ENCODE measurements at regions not wholly inside any gene's neighbourhood (a gene's known extent, or its start where the extent isn't known, plus 50 kb on each side); places are given as distances from the start of the nearest gene placed in this dataset.

- no peak for DNase-seq
These were observed 878.1 kb downstream of the CENPC start for GRCh38 chr4:66667249-66667648.

DNA sequence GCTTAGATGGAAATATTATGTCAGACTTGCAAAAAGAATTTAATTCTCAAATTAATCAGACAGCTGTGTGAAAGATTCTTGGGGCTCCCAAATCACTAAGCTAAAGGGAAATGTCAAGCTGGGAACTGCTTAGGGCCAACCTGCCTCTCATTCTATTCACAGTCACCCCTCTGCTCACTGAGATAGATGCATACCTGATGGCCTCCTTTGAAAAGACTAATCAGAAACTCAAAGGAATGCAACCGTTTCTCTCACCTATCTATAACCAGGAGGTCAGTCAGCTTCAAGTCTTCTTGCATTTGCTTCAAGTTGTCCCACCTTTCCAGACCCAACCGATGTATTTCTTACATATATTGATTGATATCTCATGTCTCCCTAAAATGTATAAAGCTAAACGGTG is 882.7 kb downstream of the CENPC start:
- no peak for DNase-seq

- DNase-seq = no peak
These were observed 886.5 kb downstream of the CENPC start for GRCh38 chr4:66658809-66659208.

DNA sequence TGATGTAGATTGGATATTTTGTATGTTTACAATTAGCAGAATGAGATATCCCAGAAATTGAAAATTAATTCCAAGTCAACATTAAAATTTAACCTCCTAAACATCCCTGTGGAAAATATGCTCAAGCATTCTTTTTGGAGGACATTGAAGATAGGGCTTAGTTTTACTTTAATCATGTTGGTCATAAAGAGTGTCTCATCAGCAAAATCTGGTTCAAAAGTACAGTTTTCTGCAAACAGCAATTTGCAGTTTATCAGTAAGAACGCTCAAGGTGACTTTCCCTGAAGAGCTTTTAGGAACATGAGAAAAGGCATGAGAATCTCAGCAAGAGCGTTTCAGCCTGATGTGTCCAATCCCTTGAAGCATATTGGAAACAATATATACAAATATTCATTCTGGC is 889.8 kb downstream of the CENPC start:
- DNase-seq = no peak

DNA sequence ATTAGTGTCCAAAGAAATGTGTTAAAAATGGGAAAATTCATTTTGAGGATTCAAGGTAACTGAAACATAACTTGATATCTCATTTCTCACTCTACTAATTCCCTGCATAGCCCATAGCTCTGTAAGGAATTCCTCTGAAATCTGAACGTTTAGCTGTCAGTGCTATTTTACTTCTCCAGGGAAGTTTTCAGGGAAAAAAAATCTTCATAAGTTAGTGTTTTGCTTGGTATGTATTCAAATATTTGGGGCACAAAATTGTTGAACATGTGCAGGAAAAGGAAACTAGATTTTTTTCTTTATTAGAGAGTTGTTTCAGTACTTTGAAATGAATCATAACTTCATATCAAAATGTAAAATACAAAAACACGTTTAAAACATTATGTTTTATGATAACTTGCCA is 891.4 kb downstream of the CENPC start:
- DNase-seq = no peak

DNA sequence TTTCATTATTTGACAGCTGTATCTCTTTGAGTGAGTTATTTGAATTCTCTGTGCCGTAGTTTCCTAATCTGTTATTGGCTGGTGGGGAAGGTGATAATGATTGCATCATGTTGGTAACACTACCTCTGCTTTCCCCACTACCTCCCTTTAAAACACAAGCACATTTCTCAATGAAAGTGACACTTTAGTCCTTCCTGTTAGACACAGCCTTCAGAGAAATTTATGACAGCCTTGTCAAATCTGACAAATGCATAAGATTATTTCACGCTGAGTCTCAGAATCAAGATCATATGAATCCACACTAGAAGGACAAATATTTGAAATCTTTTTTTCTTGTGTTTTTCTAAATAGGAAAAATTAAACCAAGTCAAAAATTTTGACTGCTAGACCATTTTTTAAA is 896.1 kb downstream of the CENPC start:
- DNase-seq = no peak

GRCh38 chr4:66647926-66648325 is 897.4 kb downstream of the CENPC start:
- DNase-seq = no peak

- DNase-seq = no peak
These were observed 897.8 kb downstream of the CENPC start for GRCh38 chr4:66647476-66647875.

- no peak for DNase-seq
These were observed 904.9 kb downstream of the CENPC start for GRCh38 chr4:66640233-66640990.

DNA sequence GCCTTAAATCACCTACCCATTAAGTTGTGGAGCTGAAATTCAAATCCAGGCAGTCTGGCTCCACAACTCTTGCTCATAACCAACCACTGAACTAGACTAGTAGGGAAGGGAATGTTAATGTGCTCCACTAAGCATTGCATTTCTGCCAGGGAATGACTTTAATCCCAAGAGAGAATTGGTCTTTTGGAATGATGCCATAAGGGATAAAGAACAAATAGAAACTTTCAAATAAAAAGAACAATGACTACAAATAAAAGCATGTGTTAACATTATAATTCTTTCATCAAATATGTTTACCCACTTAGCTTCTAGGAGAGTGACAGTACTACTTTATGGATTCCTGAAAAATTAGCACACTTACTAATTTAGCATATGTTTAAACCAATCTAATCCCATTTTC is 905.9 kb downstream of the CENPC start:
- no peak for DNase-seq

- no peak for DNase-seq
These were observed 909.0 kb downstream of the CENPC start for GRCh38 chr4:66636349-66636748.

- no peak for DNase-seq
These were observed 911.8 kb downstream of the CENPC start for GRCh38 chr4:66633477-66633876.

DNA sequence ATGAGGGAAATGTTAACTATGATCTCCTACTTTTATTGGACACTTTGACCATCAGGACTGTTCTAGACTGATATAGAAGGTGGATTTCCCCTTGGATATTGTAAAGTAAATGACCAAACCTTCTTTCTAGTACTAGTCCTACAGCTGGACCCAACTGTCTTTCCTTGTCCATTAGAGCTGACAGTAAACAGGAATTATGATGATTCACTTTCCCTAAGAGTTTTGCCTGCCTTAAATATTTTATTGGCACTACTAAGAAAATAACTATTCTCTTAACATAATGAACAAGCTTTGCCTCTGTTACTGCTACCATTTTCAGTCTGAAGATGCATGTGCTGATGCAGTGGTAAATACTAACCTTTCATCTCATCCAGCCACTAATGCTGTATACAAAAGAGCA is 915.4 kb downstream of the CENPC start:
- no peak for DNase-seq

- DNase-seq = no peak
These were observed 917.2 kb downstream of the CENPC start for GRCh38 chr4:66628146-66628545.

DNA sequence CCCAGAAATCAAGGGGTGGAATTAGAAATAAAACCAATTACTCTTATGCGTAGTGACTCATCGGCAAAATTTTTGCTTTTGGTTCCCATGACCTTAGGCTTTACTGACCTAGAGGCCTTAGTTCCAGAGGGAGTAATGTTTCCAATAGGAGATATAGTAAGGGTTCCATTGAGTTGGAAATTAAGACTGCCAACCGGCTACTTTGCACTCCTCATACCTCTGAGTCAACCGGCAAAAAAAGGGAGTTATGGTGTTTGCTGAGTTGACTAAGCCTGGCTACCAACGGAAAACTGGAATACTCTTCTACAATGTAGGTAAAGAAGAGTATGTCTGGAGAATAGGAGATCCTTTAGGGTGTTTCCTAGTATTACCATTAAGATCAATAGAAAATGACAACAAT is 919.8 kb downstream of the CENPC start:
- DNase-seq = no peak

- DNase-seq = no peak
These were observed 931.7 kb downstream of the CENPC start for GRCh38 chr4:66613591-66613990.

- DNase-seq = no peak
These were observed 936.3 kb downstream of the CENPC start for GRCh38 chr4:66609014-66609413.

- DNase-seq = no peak
These were observed 936.6 kb upstream of the EPHA5 start for GRCh38 chr4:66606908-66607307.

DNA sequence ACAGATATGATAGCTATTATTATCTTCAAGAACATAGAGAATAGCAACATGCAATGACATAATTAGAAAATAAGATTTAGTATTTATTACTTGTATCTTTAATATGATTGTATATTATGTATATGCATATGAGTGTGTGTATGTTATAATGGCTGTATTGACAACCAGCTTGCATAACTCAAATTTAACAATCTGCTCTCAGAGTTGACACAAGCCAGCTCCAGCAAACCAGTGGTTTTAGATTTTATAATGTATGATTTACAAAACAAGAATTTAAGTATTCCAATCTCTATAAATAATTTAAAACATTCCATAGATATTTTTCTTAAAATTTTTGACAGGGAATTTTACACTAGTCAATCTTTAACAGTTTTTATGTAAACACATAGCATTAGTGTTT is 935.9 kb upstream of the EPHA5 start:
- no peak for DNase-seq

- no peak for DNase-seq
These were observed 933.9 kb upstream of the EPHA5 start for GRCh38 chr4:66604192-66604591.

DNA sequence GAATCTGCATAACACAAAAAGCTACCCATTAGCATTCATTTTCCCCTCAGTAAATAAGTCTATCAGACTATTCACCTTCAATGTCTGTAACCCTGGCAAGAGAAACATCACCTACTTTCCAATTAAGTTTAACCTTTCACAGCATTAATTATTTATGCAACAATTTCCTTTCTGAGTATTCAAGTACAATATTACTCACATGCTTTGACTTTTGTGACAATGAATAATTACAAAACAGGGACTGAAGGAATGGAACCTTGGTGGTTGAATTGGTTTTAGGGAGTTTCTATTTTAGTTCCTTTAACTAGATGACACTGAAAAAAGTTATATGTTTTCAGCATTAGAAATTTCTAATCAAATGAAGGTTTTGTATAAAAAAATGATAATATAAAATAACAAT is 932.3 kb upstream of the EPHA5 start:
- no peak for DNase-seq

- no peak for DNase-seq
These were observed 921.7 kb upstream of the EPHA5 start for GRCh38 chr4:66591968-66592367.

- no peak for DNase-seq
These were observed 920.4 kb upstream of the EPHA5 start for GRCh38 chr4:66590488-66591215.

GRCh38 chr4:66589183-66589582 is 918.9 kb upstream of the EPHA5 start:
- DNase-seq = no peak

GRCh38 chr4:66585767-66586166 is 915.5 kb upstream of the EPHA5 start:
- no peak for DNase-seq
